Activated CD8-positive, alpha-beta memory T cell treated with anti-CD3 and anti-CD28 coated beads, Interleukin-2, amount 50 U/mL, for 48 hours (primary cell): ENCODE measurements at regions not wholly inside any gene's neighbourhood (a gene's known extent, or its start where the extent isn't known, plus 50 kb on each side); places are given as distances from the start of the nearest gene placed in this dataset.

Source experiments
- DNase-seq: peaks from one replicate; pipeline ENCODE4 v3.0.0-alpha.2; 2020

DNA sequence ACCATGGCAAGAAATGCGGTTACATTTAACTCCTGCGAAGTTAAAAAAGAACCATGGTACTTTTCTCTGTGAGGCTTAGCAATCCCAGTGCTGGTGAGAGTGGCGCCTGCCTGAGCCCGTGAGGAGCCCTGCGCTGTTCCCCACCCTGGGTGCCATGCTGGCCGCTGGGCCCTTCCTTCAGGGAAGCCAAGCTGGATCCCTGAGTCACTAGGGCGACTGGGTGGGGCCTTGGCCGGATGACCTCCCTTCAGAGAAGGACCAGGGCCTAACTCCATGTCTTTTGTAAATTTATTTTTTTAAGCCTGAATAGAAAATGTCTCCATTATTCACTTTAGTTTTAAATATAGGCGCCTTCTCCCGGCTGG lies 209.1 kb downstream of the ERMARD start:
- peak; percentile 28 for DNase-seq

DNA sequence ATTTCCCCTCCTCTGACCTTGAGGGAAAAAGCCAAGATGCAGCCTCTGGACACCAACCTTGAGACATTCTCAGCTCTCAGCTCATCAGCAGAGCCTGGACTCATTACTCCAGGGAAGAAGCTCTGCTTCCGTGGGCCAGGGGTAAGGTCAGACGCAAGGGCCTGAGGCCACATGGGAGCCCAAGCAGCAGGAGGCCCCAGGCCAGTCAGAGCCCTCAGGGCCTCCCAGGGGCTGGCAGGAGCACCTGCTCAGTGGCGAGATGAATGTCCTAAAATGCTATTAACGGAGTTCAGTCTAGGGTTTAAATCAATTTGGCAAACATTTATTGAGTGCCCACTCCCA lies 208.6 kb downstream of the ERMARD start:
- DNase-seq: no peak

DNA sequence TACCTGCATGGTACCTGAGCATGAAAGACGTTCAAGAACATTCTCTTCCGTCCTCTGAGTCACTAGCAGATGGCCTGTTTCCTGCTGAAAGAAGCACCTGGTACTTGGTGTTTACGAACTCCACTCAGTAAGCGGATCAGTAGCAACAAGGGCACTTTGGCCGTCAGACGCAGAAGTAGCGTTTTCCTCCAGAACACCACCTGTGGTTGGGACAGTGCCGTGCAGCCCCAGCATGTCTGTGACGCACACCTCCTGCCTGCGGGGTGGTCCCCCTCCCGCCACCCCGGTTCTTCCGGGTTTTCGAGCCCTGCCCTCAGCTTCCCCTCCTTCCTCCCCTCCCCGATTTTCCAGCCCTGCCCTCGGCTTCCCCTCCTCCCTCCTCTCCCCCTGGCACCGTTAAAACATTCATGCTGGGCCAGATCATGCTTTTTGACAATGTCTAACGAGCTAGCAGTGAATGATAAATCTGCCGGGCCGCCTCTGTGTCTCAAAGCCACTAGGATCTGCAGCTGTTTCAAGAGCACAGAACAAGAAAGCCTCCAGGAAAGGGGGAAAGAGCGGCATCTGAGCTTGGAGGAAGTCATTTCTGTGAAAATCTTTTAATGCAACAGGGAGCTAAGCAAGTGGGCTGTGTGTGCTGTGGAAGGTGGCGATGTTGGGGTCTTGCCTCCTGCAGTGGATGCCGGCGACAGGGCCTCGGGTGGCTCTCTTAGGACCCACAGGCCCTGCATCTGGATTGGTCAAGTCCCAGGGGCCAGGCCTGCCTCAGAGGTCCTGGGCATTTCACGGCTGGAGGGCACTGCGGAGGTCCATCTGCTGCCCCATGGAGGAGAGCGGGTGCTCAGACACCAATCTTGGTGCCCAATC lies 207.9 kb downstream of the ERMARD start:
- peak; percentile 61 for DNase-seq

DNA sequence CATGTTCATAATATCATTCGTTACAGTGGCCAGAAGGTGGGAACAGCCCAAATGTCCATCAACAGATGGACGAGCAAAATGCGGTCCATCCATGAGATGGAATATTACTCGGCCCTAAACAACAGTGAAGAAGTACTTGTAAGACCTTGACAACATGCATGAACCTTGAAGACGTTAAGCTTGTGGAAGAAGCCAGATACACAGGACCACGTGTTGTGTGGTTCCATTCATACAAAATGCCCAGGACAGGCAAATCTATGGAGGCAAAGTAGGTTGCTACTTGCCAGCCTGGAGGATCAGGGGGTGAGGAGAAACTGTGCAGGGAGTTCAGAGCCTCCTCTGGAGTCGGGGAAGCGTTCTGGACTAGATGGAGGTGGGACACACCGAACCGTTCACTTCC lies 207.1 kb downstream of the ERMARD start:
- peak; percentile 38 for DNase-seq

DNA sequence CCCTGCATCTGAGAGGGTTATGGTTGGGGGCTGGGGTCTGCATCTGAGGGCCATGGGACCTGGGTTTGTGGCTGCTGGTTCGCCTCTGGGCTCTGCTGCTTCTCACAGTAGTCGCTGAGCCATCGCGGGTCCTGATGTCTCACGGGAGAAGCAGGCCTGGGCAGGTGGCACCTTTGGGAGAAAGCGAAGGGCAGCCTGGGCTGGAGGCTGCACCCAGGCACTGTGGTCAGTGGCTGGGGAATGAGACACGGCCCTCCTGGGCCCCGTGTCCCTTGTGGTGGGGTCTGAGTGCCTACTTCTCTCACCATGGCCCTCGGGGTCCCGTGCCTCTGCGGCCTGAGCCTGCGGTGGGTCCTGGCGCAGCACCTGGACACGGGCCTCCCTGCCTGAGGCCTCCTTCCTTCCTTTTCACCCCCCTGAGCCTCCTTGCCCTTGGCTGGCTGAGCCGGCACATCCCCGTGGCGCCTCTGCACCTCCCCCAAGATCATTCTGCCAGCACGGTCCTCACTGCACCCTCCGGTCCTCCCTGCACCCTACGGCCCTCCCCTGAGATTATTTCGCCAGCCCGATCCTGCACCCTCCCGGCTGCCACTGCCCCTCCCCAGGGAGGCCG lies 206.0 kb downstream of the ERMARD start:
- peak; percentile 33 for DNase-seq

DNA sequence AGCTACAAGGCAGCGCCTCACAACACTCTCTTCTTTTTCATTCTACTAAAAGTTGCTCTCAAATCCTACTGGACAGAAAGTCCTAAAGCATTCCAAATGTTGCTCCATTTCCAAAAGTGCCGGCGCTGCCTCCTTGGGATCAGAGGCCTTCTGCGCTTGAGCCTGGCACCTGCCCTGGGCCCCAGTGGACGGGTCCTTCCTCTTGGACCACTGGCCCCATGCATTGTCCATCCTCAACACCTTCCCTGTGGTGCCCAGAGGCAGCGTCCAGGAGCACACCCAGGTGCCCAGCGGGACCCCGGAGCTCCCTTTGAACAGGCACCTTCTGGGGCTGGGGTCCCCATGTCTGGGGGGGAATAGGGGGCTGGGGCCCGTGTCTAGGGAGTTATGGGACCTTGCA lies 205.2 kb downstream of the ERMARD start:
- DNase-seq: peak; percentile 36

DNA sequence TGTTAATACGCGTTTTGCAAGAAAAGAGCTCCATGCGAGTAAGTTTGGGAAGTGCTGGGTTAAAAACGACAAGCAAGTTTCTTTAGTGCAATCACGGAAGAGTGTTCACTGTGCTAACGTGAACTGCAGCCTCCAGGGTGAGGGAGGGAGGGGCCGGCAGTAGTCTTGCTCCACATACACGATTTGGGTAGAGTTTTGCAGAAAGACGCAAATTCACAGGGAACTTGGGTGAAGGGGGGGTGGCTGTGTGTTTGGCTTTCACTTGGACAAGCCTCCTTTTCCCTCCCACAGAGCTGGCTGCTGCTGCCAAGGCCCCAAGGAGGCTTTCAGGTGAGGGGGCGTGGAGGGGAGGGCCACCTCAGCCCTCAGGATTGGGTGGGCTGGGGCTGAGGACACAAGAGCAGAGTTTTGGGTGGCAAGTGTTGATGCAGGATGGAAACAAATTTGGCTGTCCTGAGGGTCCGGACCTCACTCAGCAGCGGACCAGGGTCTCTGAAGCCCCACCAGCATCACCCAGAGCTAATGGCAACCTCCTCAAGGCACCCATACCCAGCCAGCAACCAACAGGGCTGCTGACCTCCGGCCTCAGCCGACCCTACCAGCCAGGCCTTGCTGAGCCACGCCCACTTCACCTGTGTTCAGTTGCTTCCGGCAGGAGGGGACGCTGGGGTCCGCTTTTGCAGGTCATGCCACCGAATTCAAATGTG lies 204.5 kb downstream of the ERMARD start:
- peak; percentile 26 for DNase-seq

DNA sequence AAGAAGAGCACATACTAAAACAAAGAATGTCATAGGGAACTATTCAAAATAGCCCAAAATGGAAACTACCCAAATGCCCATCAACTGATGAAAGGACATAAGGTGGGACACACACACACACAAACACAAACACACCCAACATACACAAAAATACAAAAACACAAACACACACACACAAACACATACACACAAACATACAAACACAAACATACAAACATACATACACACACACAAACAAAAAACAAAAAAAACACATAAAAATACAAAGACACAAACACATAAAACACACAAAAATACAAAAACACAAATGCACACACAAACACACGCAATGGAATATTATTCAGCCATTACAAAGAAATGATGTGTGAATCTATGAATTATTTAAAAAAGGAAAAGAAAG lies 203.6 kb downstream of the ERMARD start:
- no peak for DNase-seq

DNA sequence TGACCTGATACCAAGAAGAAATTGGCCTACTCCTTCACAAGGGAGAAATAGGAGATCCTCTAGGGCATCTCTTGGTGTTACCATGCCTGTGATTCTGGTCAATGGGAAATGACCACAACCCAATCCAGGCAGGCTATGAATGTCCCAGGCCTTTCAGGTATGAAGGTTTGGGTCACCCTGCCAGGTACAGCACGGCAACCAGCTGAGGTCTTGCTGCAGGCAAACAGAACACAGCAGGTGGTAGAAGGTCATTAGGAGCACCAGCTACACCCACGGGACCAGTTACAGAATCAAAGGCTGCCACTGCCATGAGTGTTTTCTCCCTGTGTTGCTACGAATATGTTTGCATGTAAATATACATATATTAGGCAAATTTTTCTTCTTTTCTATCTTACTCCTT lies 202.3 kb downstream of the ERMARD start:
- peak; percentile 18 for DNase-seq

DNA sequence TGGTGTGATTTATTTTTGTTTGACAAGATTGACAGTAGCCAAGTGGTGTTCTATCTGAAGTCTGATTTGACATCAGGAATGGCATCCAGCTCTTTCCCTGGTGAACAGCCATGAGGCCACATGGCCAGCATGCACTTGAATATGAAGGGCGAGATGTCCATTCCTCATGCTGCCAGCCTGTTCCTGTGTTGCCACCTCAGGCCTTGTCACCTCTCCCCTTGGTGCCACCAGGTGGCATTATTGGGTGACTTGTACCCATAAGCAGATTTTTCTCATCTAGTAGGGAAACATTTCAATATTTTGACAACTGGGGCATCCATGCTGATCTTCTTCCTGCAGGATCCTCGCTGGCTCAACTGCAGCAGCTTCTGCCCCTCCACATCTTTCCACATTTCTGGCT lies 199.1 kb downstream of the ERMARD start:
- DNase-seq: peak; percentile 54

DNA sequence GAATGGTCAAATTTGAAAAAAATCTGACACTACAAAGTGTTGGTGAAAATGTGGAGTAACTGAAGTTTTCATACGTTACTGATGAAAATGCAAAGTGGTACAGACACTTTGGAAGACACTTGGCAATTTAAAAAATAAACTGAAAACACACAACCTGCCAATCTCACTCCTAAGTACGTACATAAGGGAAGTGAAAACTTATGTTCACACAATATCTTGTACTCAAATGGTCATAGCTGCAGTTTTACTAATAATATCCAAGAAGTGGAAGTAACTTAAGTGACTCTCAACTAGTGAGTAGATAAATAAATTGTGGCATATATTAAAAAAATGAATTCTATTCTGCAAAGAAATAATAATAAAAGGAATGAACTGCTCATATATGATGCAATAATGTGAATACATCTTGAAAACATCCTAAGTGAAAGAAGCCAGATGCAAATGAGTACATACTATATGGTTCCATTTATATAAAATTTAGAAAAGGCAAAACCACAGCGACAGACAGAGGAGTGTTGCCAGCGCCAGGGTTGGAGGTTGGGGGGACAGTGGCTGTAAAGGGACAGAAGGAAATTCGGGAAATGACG lies 198.2 kb downstream of the ERMARD start:
- DNase-seq: no peak

DNA sequence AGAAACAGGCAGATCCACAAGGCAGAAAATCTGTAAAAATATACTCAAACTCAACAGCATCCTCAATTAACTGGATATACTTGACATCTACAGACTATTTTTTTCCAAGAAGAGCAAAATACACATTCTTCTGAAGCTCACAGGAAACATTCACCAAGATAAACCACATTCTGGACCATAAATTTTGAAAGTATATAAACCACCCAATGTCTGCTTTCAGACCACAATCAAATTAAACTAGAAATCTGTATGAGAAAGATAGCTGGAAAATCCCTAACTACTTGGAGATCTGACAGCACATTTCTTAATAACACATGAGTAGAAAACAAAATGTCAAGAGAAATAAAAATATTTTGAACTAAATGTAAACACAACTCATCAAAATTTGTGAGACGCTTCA lies 195.5 kb downstream of the ERMARD start:
- DNase-seq: no peak

DNA sequence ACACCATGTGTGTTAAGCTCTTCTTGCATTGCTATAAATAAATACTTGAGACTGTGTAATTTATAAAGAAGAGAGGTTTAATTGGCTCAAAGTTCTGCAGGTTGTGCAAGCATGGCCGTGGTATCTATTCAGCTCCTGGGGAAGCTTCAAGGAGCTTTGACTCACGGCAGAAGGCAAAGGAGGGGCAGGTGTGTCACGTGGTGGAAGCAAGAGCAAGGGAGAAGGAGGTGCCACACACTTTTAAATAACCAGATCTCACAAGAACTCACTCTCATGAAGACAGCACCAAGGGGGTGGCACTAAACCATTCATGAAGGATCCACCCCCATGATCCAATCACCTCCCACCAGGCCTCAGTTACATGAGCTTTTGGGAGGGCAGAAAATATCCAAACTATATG lies 193.7 kb downstream of the ERMARD start:
- no peak for DNase-seq

DNA sequence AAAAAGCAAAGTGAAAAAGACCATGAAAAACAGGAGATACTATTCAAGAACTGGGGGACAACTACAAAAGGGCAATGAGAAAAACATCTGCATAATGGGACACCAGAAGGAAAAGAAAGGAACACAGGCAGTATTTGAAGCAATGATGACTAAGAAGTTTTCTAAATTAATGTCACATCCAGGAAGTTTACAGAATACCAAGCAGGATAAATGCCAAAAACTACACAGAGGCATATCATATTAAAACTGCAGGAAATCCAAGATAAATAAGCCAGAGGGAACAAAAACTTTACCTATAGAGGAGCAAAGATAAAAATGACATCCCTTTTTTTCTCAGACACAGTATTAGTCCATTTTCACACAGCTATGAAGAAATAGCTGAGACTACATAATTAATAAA lies 193.0 kb downstream of the ERMARD start:
- no peak for DNase-seq

DNA sequence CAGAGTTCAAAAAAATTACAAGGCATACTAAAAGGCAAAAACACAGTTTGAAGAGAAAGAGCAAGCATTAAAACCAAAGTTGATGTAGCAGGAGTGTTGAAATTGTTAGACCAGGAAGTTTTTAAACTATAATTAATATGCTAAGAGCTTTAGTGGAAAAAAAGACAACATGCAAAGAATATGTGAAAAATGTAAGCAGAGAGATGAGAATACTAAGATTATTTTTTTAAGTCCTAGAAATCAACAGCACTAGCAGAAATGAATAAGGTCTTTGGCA lies 192.6 kb downstream of the ERMARD start:
- DNase-seq: no peak

DNA sequence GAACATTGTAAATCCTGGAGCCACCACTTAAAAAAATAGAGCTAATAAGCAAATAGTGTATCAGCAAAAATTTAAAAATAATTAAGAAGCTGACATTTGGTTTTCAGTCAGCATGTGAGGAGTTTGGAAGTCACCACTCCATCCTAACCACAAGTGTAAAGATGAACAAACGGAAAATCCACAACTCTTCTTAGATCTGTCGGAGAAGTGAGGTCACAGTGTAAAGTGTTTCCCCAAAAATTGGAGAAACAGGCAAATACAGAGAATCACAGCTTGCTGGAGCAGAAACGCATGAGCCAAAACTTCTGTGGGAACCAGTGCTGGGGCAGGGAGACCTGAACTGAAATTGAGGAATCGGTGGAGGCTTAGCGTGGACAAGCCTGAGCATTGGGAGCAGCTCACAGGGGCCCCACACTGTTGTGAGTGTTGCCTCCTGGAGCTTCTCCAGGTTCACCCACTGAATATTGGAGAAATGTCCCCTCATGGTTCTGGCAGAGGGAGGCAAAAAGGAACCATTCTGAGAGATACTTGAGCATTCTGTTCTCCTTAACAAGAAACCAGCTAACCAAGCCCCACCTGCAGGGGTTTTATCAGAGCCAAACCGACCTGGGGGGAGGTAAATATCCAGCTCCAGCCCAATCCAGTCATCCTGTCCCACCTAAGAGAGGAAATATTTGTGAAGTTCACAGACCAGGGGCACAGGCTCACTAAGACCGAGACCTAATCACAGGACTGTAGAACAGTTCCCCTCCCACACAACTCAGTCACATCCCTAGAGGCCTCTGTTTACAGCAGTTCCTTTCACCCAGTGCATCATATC lies 192.0 kb downstream of the ERMARD start:
- no peak for DNase-seq

DNA sequence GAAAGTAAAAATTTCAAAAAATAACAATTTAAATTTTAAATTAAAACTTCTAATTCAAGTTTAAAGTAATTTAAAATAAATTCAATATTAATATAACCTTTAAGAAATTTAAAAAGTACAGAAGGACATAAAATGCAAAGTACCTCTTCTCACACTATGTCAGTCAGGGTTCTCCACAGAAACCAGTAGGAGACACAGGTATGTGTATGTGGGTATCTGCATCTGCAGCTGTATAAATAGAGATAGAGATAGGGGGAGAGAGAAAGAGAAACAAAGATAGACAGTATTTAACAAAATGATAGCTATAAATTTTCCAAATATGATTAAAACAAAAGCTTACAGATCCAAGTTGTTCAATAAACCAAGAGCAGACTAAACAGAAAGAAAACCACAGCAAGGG lies 190.8 kb downstream of the ERMARD start:
- DNase-seq: no peak

DNA sequence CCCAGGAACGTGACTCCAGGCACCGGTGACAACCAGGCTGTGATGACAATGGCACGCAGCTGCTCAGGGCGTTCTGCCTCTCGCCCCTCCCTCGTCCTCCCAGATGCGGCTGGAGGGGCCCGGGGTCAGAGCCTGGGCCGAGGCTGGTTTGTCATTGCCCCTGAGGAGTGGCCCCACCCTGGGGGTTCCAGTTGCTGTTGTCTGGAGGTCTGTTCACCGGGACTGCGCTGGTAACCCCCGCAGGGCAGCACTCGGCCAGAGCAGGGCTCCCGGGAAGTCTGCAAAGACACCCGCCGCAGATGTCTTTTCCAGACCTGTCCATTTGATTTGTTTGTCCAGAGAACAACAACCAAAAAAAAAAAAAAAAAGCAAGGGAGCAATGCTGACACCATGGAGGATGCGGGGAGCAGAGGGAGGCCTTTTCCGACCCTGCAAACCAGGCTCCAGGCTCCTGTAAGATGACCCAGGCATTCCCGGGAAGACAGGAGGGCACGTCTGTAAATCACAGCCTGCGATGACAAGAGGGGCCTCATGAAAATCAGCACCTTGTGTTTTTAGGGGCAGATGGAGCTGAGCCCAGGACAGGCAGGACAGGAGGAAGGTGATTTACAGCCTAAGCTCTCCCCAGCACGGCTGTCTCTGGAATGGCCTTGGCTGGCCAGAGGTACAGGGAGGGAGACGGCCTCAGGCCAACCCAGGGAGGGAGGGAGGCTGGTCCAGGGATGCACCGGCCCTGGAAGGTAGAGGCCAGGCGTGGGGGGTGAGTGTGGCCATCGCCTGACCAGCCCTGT lies 189.3 kb downstream of the ERMARD start:
- no peak for DNase-seq

DNA sequence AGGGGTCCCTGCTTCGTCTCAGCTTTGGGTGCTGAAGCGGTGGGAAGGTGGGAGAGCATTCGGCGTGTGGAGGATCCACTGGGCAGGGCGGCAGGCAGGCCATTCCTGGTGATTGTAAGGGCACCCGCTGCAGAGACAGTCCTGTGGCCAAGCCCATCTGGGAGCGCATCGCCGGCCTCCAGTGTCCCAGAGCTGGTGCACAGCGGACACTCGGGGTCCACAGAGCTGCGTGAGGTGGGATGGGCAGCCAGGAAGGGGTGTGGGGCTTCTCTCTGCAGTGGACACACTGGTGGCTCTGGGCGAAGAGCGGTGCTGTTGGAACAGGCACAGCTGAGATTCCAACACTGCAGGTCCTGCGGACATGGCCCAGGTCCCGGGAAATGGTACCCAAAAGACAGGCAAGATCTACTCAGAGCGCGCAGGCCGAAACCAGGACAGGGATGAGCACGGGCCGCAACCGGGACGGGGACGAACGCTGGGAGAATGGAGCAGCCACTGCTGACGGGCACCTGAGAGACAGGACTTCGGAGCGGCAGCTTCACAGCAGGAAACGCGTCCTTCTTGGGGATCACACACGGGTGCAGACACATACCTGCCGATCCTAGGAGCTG lies 188.2 kb downstream of the ERMARD start:
- no peak for DNase-seq

DNA sequence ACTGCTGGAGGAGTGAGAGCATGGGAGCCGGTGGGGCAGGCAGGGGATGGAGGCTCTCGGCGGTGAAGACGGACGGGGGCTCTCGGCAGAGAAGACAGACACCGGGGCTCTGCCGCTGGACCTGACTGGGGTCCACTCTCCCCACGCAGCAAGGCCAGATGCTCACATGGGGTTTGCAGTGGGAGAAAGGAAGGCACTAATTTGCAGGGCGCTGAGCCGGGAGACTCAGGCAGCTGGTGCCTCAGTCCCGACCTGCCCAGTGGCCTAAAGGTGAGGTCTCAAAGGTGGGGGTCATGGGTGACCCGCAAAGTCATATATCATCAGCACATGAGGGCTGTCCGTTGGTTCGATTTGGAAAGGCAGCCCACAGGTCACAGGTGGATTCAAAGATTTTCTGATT lies 187.3 kb downstream of the ERMARD start:
- no peak for DNase-seq

DNA sequence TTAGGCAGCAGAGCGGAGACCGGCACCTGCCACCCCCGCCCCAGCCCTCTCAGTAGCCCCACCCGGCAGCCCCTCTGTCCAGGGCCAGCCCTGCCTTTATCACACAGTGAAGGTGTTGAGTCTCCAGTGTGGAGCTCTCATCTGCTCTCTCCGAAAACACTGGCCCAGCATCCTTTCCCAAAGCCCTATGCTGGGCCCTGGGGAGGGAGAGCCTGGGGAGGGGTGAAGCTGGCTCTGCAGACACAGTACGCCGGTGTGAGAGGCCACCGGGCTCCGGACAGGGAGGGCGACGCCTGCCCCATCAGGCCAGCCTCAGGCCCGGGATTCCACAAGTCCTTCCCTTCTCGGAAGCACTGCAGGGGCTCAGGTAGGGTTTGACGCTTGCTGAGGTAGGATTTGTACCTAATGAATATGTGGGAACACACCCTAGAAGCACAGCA lies 186.9 kb downstream of the ERMARD start:
- no peak for DNase-seq
